ENCODE measurements at regions not wholly inside any gene's neighbourhood (a gene's known extent, or its start where the extent isn't known, plus 50 kb on each side); places are given as distances from the start of the nearest gene placed in this dataset.
"Not testable (repeated sequence)": the region's sequence is repeated elsewhere in the genome, so short reads cannot be mapped to it uniquely, and the experiment has no call there.

GRCh38 chr5:176018598-176018997 is 50.5 kb upstream of the THOC3 start:
- DNase-seq = not testable (repeated sequence)

GRCh38 chr5:176020852-176021251 is 52.7 kb upstream of the THOC3 start:
- DNase-seq = not testable (repeated sequence)

- DNase-seq = not testable (repeated sequence)
These were observed 55.4 kb upstream of the THOC3 start for GRCh38 chr5:176023535-176023934.

GRCh38 chr5:176029445-176029844 is 61.3 kb upstream of the THOC3 start:
- DNase-seq = not testable (repeated sequence)

- DNase-seq = not testable (repeated sequence)
These were observed 62.4 kb upstream of the THOC3 start for GRCh38 chr5:176030361-176031117.

GRCh38 chr5:176031118-176031510 is 63.0 kb upstream of the THOC3 start:
- DNase-seq = not testable (repeated sequence)

GRCh38 chr5:176033186-176033585 is 65.1 kb upstream of the THOC3 start:
- DNase-seq = not testable (repeated sequence)

GRCh38 chr5:176034407-176035200 is 66.5 kb upstream of the THOC3 start:
- DNase-seq = not testable (repeated sequence)

- not testable (repeated sequence) for DNase-seq
These were observed 67.1 kb upstream of the THOC3 start for GRCh38 chr5:176035201-176035530.

GRCh38 chr5:176035816-176036308 is 67.7 kb upstream of the THOC3 start:
- DNase-seq = not testable (repeated sequence)

GRCh38 chr5:176036391-176036790 is 68.3 kb upstream of the THOC3 start:
- DNase-seq = not testable (repeated sequence)

GRCh38 chr5:176037190-176037589 is 69.1 kb upstream of the THOC3 start:
- DNase-seq = not testable (repeated sequence)

GRCh38 chr5:176040105-176040801 is 72.1 kb upstream of the THOC3 start:
- DNase-seq = not testable (repeated sequence)

- not testable (repeated sequence) for DNase-seq
These were observed 73.3 kb upstream of the THOC3 start for GRCh38 chr5:176041248-176041994.

- DNase-seq = not testable (repeated sequence)
These were observed 74.0 kb upstream of the THOC3 start for GRCh38 chr5:176042020-176042658.

- DNase-seq = not testable (repeated sequence)
These were observed 75.2 kb upstream of the THOC3 start for GRCh38 chr5:176043252-176043829.

GRCh38 chr5:176043986-176044385 is 75.9 kb upstream of the THOC3 start:
- not testable (repeated sequence) for DNase-seq

GRCh38 chr5:176044431-176044830 is 76.3 kb upstream of the THOC3 start:
- not testable (repeated sequence) for DNase-seq

- not testable (repeated sequence) for DNase-seq
These were observed 77.3 kb upstream of the THOC3 start for GRCh38 chr5:176045442-176045841.

GRCh38 chr5:176048671-176049070 is 80.6 kb upstream of the THOC3 start:
- not testable (repeated sequence) for DNase-seq

- DNase-seq = not testable (repeated sequence)
These were observed 92.6 kb upstream of the THOC3 start for GRCh38 chr5:176060472-176061268.
